Astrocyte of the spinal cord (primary cell): ENCODE measurements at regions not wholly inside any gene's neighbourhood (a gene's known extent, or its start where the extent isn't known, plus 50 kb on each side); places are given as distances from the start of the nearest gene placed in this dataset.

Source experiments
- DNase-seq: peaks from one replicate; pipeline ENCODE4 v3.0.0; 2011; ENCODE audit warnings: low read depth, low spot score
- H3K4me3 ChIP-seq: 2 replicates; pipeline ENCODE4 v1.5.1; 2011; ENCODE audit warnings: low read depth, mild to moderate bottlenecking, low read length, moderate library complexity
- in situ Hi-C: cut with HindIII; loops from 2 replicates; pipeline ENCODE4 v1.10.0; 2017; ENCODE audit warnings: low sequenced_read_pairs
- TF ChIP-seq, protein P1 (sequence below): IDR thresholded peaks from 2 replicates; pipeline ENCODE4 v1.5.1; 2012; ENCODE audit warnings: low read depth, mild to moderate bottlenecking, low read length, inconsistent platforms

DNA sequence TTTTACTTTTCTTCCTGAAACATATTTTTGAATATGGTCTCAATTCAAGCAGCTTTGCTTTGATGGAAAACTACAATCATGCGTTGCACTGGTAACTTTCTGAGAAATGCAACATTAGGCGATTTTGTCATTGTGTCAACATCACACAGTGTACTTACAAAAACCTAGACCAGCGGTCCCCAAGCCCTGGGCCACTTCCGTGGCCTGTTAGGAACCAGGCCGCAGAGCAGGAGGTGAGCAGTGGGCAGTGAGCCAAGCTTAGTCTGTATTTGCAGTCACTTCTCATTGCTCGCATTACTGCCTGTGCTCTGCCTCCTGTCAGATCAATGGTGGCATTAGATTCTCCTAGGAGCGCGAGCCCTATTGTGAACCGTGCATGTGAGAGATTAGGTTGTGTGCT, 163.7 kb upstream of the NOVA1 start:
- no peak overlapping the region for H3K4me3 ChIP-seq
- in situ Hi-C loops = no loop called here
- TF ChIP-seq, protein P1, sequence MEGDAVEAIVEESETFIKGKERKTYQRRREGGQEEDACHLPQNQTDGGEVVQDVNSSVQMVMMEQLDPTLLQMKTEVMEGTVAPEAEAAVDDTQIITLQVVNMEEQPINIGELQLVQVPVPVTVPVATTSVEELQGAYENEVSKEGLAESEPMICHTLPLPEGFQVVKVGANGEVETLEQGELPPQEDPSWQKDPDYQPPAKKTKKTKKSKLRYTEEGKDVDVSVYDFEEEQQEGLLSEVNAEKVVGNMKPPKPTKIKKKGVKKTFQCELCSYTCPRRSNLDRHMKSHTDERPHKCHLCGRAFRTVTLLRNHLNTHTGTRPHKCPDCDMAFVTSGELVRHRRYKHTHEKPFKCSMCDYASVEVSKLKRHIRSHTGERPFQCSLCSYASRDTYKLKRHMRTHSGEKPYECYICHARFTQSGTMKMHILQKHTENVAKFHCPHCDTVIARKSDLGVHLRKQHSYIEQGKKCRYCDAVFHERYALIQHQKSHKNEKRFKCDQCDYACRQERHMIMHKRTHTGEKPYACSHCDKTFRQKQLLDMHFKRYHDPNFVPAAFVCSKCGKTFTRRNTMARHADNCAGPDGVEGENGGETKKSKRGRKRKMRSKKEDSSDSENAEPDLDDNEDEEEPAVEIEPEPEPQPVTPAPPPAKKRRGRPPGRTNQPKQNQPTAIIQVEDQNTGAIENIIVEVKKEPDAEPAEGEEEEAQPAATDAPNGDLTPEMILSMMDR = no peak
- no peak for DNase-seq

- TF ChIP-seq, protein P1 = no peak
- H3K4me3 ChIP-seq = no peak overlapping the region
- in situ Hi-C loops = no loop called here
- DNase-seq = no peak
Observed at GRCh38 chr14:26765301-26765700, 167.5 kb upstream of the NOVA1 start.

GRCh38 chr14:26765768-26766520, 168.1 kb upstream of the NOVA1 start:
- in situ Hi-C loops = no loop called here
- DNase-seq = peak; percentile 92
- TF ChIP-seq, protein P1 = no peak
- H3K4me3 ChIP-seq = no peak overlapping the region

- TF ChIP-seq, protein P1 = no peak
- in situ Hi-C loops = no loop called here
- H3K4me3 ChIP-seq = no peak overlapping the region
- no peak for DNase-seq
Observed at GRCh38 chr14:26766726-26767125, 168.9 kb upstream of the NOVA1 start.

DNA sequence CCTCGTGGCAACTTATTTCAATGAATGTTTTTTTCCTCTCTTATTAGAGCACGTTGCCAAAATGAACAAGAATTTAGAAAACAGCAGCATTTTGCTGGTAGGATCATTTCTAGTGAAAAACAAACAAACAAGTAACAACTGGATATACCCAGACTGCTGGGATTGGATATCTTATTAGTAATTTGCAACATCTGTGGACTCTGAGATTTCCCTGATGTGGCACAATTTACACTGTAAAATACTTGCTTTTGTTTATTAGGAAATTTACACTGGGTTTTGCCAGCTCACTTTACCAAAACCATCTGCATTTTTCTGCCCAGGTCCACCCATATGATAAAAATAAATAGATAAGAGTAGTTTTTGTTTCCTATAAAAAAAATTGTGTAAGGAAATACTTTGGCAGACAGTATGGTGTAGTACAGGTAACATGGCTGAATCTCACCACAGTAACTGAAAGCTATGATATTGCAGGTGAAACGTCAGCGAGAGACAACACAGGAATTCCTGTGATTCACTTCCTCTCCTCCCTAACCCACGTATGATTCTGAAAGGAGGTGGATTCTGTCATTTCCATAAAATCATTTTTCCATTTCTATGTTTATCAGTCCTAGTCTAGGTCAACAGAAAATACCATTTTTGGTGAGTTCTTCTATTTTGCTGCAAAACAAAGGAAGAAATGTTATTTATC, 176.2 kb upstream of the NOVA1 start:
- no peak for DNase-seq
- H3K4me3 ChIP-seq = no peak overlapping the region
- TF ChIP-seq, protein P1 = no peak
- in situ Hi-C loops = no loop called here

- in situ Hi-C loops = no loop called here
- no peak overlapping the region for H3K4me3 ChIP-seq
- TF ChIP-seq, protein P1 = no peak
- DNase-seq = peak; percentile 59
Observed at GRCh38 chr14:26775765-26776563, 178.1 kb upstream of the NOVA1 start.
